ENCODE measurements at regions not wholly inside any gene's neighbourhood (a gene's known extent, or its start where the extent isn't known, plus 50 kb on each side); places are given as distances from the start of the nearest gene placed in this dataset.

- TF ChIP-seq, protein P1, sequence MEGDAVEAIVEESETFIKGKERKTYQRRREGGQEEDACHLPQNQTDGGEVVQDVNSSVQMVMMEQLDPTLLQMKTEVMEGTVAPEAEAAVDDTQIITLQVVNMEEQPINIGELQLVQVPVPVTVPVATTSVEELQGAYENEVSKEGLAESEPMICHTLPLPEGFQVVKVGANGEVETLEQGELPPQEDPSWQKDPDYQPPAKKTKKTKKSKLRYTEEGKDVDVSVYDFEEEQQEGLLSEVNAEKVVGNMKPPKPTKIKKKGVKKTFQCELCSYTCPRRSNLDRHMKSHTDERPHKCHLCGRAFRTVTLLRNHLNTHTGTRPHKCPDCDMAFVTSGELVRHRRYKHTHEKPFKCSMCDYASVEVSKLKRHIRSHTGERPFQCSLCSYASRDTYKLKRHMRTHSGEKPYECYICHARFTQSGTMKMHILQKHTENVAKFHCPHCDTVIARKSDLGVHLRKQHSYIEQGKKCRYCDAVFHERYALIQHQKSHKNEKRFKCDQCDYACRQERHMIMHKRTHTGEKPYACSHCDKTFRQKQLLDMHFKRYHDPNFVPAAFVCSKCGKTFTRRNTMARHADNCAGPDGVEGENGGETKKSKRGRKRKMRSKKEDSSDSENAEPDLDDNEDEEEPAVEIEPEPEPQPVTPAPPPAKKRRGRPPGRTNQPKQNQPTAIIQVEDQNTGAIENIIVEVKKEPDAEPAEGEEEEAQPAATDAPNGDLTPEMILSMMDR (IDR thresholded peaks at IDR 0.05) = no peak
- no peak for TF ChIP-seq EZH2 (IDR thresholded peaks at IDR 0.05; ENCODE audit: borderline replicate concordance, insufficient read depth, low read depth, low read length, poor library complexity, severe bottlenecking)
These were observed 89.2 kb upstream of the INHBA start for GRCh38 chr7:41792120-41792519.
